ENCODE measurements at regions not wholly inside any gene's neighbourhood (a gene's known extent, or its start where the extent isn't known, plus 50 kb on each side); places are given as distances from the start of the nearest gene placed in this dataset.

DNA sequence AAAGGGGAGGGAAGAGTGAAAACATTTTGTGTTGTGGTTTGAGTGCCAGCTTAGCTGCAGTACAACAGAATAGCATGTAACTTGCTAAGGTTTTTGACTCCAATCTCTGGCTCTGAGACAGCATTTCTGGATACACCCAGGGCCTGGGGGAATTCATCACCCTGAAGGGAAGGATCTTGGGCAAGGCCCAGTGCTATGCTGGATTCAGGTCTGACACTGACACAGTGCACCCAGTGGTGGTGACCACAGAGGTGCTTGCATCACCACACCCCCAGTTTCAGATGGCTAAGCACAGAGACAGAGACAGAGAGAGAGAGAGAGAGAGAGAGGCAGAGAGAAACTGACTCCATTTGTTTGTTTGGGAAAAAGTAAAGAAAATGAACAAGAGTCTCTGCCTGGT, 74.1 kb upstream of the KBTBD8 start:
- DNase-seq (ENCODE audit: low spot score) = no peak
- Histone ChIP-seq H3F3A (ENCODE audit: low read depth) (no peaks in the 10 kb centered on the region), H3K4me3 (no peak overlapping the region), H2AFZ (replicated peaks) (peak overlapping the region; percentile 17), H3K27me3 (no peaks in the 10 kb centered on the region), H3K4me1 (peaks cover 12% of the 10 kb centered on the region), H3K4me2 (no peak overlapping the region), H4K20me1 (ENCODE audit: low read depth) (no peaks in the 10 kb centered on the region), H3K9ac (no peak overlapping the region), H3K27ac (no peak overlapping the region), H3K79me2 (ENCODE audit: low read depth) (no peaks in the 10 kb centered on the region), H3K36me3 (no peaks in the 10 kb centered on the region), H3K9me3 (ENCODE audit: low read depth) (no peaks in the 10 kb centered on the region)
- peaks cover 4% of the 10 kb centered on the region for H3K9me3 Mint-ChIP-seq
- no peak overlapping the region for H3K4me3 Mint-ChIP-seq
- TF ChIP-seq EZH2phosphoT487 (IDR thresholded peaks at IDR 0.05) (no peak), EZH2 (IDR thresholded peaks at IDR 0.05) (no peak)
- TF ChIP-seq, protein P1, sequence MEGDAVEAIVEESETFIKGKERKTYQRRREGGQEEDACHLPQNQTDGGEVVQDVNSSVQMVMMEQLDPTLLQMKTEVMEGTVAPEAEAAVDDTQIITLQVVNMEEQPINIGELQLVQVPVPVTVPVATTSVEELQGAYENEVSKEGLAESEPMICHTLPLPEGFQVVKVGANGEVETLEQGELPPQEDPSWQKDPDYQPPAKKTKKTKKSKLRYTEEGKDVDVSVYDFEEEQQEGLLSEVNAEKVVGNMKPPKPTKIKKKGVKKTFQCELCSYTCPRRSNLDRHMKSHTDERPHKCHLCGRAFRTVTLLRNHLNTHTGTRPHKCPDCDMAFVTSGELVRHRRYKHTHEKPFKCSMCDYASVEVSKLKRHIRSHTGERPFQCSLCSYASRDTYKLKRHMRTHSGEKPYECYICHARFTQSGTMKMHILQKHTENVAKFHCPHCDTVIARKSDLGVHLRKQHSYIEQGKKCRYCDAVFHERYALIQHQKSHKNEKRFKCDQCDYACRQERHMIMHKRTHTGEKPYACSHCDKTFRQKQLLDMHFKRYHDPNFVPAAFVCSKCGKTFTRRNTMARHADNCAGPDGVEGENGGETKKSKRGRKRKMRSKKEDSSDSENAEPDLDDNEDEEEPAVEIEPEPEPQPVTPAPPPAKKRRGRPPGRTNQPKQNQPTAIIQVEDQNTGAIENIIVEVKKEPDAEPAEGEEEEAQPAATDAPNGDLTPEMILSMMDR (IDR thresholded peaks at IDR 0.05) = no peak
- H3K4me1 Mint-ChIP-seq = peaks cover 6% of the 10 kb centered on the region
- H3K27me3 Mint-ChIP-seq (ENCODE audit: insufficient read depth, low read depth) = no peaks in the 10 kb centered on the region
- H3K27ac Mint-ChIP-seq = no peak overlapping the region
- no peaks in the 10 kb centered on the region for H3K36me3 Mint-ChIP-seq

DNA sequence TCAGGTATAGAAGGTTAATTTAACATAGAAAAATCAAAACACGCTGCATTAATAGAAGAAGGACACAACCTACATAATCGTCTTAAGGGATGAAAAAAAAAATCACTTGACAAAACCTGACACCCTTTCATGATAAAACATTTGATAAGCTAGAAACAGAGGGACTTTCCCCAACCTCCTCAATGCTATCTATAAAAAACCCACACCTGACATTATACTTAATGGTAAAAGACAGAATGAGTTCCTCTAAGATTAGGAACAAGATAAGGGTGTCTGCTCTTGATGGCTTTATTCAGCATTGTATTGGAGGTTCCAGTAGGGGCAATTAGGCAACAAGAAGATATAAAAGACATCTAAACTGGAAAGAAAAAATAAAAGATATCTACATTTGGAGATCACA, 69.9 kb upstream of the KBTBD8 start:
- H3K27me3 Mint-ChIP-seq (ENCODE audit: insufficient read depth, low read depth) = no peaks in the 10 kb centered on the region
- Histone ChIP-seq H3K36me3 (no peaks in the 10 kb centered on the region), H3K27ac (no peak overlapping the region), H2AFZ (replicated peaks) (no peak overlapping the region), H3K9ac (no peak overlapping the region), H3K27me3 (no peaks in the 10 kb centered on the region), H3K9me3 (ENCODE audit: low read depth) (no peaks in the 10 kb centered on the region), H3K4me1 (peaks cover 49% of the 10 kb centered on the region), H3K79me2 (ENCODE audit: low read depth) (no peaks in the 10 kb centered on the region), H3K4me3 (no peak overlapping the region), H4K20me1 (ENCODE audit: low read depth) (no peaks in the 10 kb centered on the region), H3K4me2 (no peak overlapping the region), H3F3A (ENCODE audit: low read depth) (peaks cover 7% of the 10 kb centered on the region)
- H3K4me1 Mint-ChIP-seq = peaks cover 44% of the 10 kb centered on the region
- H3K9me3 Mint-ChIP-seq = no peaks in the 10 kb centered on the region
- H3K4me3 Mint-ChIP-seq = no peak overlapping the region
- no peak overlapping the region for H3K27ac Mint-ChIP-seq
- H3K36me3 Mint-ChIP-seq = no peaks in the 10 kb centered on the region
- TF ChIP-seq, protein P1 (IDR thresholded peaks at IDR 0.05) = no peak
- TF ChIP-seq EZH2 (IDR thresholded peaks at IDR 0.05) (no peak), EZH2phosphoT487 (IDR thresholded peaks at IDR 0.05) (no peak)
- no peak for DNase-seq (ENCODE audit: low spot score)

DNA sequence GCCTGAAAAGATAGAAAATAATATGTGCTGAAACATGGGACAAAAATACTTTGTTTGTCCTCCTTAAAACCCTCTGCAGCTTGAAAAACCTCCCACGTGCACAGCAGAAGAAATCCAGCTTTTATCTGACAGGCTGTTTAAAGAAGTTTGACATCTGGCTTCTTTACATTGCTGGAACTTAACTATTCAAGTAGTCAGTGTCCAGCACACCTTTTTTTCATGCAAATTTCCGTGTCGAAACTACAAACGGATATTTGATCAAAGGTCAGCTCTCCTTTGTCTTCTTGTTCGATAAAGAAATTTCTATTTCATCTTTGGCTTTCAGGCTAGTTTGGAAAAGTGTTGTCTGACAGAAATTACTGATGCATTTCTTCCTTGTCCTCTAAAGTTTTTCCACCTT, 66.8 kb upstream of the KBTBD8 start:
- Histone ChIP-seq H3K27ac (no peak overlapping the region), H3K27me3 (no peaks in the 10 kb centered on the region), H3K9ac (no peak overlapping the region), H3K4me3 (no peak overlapping the region), H3K4me1 (peaks cover 60% of the 10 kb centered on the region), H3K79me2 (ENCODE audit: low read depth) (no peaks in the 10 kb centered on the region), H2AFZ (replicated peaks) (no peak overlapping the region), H3K36me3 (no peaks in the 10 kb centered on the region), H4K20me1 (ENCODE audit: low read depth) (no peaks in the 10 kb centered on the region), H3F3A (ENCODE audit: low read depth) (peaks cover 23% of the 10 kb centered on the region), H3K4me2 (peak overlapping the region; percentile 51), H3K9me3 (ENCODE audit: low read depth) (no peaks in the 10 kb centered on the region)
- Mint-ChIP-seq H3K4me3 (peak overlapping the region; percentile 7), H3K27ac (peak overlapping the region; percentile 87), H3K9me3 (no peaks in the 10 kb centered on the region), H3K27me3 (ENCODE audit: insufficient read depth, low read depth) (peaks cover 2% of the 10 kb centered on the region), H3K36me3 (no peaks in the 10 kb centered on the region), H3K4me1 (peaks cover 64% of the 10 kb centered on the region)
- DNase-seq (ENCODE audit: low spot score) = no peak
- TF ChIP-seq EZH2 (IDR thresholded peaks at IDR 0.05) = no peak
- no peak for TF ChIP-seq EZH2phosphoT487 (IDR thresholded peaks at IDR 0.05)
- TF ChIP-seq, protein P1 (IDR thresholded peaks at IDR 0.05) = no peak

Measured in neural progenitor cell (in vitro differentiated cells).